Gastroesophageal sphincter (tissue), 3 donors: ENCODE measurements at regions not wholly inside any gene's neighbourhood (a gene's known extent, or its start where the extent isn't known, plus 50 kb on each side); places are given as distances from the start of the nearest gene placed in this dataset.

Experiments used
- POLR2A ChIP-seq, 2 donors: fragments of 450-650 bp; IDR thresholded peaks; one replicate each; pipeline ENCODE4 v1.6.1; 2017; ENCODE audit warnings: antibody characterized with exemption in 2 of 2, mild to moderate bottlenecking in 2 of 2, moderate library complexity in 1 of 2
- POLR2AphosphoS5 ChIP-seq: sonication (generic); formaldehyde crosslinking; IDR thresholded peaks from one replicate; pipeline ENCODE4 v1.6.1; 2017; ENCODE audit warnings: antibody characterized with exemption
- TF ChIP-seq, protein P1 (sequence below), 4 experiments: fragments of 200-600 bp in 2 of 4; fragments of 450-650 bp in 2 of 4; sonication (generic) in 1 of 4; IDR thresholded peaks; one replicate each; pipeline ENCODE4 v1.5.1; 2017 to 2019; ENCODE audit warnings: antibody characterized with exemption in 4 of 4, mild to moderate bottlenecking in 2 of 4, moderate library complexity in 2 of 4

DNA sequence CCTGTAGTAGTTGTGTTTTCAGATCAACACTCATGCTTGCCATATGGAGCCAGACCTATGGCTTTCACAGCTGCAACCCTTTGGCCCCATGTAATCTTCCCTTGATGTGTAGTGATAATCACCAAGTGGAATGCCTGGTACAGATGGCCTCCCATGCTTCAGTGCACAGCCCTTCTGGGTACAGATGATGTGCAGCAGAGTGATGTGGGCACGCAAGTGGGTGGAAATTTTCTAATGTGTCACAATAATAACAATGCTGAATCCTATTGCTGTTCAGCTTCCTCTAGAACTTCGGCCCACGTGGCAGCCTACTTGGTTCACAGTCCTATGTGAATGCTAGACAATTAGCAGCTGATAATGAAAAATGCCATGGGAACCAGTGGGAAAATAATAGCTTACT is 188.1 kb downstream of the SNAPC1 start:
- TF ChIP-seq POLR2A (IDR thresholded peaks at IDR 0.05), result no peak
- TF ChIP-seq, protein P1, sequence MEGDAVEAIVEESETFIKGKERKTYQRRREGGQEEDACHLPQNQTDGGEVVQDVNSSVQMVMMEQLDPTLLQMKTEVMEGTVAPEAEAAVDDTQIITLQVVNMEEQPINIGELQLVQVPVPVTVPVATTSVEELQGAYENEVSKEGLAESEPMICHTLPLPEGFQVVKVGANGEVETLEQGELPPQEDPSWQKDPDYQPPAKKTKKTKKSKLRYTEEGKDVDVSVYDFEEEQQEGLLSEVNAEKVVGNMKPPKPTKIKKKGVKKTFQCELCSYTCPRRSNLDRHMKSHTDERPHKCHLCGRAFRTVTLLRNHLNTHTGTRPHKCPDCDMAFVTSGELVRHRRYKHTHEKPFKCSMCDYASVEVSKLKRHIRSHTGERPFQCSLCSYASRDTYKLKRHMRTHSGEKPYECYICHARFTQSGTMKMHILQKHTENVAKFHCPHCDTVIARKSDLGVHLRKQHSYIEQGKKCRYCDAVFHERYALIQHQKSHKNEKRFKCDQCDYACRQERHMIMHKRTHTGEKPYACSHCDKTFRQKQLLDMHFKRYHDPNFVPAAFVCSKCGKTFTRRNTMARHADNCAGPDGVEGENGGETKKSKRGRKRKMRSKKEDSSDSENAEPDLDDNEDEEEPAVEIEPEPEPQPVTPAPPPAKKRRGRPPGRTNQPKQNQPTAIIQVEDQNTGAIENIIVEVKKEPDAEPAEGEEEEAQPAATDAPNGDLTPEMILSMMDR (IDR thresholded peaks at IDR 0.05), result no peak
- no peak for TF ChIP-seq POLR2AphosphoS5
